Osteoblast (primary cell): ENCODE measurements at regions not wholly inside any gene's neighbourhood (a gene's known extent, or its start where the extent isn't known, plus 50 kb on each side); places are given as distances from the start of the nearest gene placed in this dataset.

Source experiments
- DNase-seq: peaks from one replicate; pipeline ENCODE4 v3.0.0; 2011; ENCODE audit warnings: low spot score, mixed read lengths; ENCODE audit not compliant: insufficient read length; ENCODE audit errors: missing footprints
- H2AFZ ChIP-seq: 2 replicates; pipeline ENCODE4 v1.6.0; 2011; ENCODE audit warnings: mild to moderate bottlenecking, low read length
- H3K27ac ChIP-seq: 2 replicates; pipeline ENCODE4 v1.5.1; 2011; ENCODE audit warnings: mild to moderate bottlenecking, low read depth, low read length, moderate library complexity
- H3K27me3 ChIP-seq: 2 replicates; pipeline ENCODE4 v1.6.0; 2012; ENCODE audit warnings: mild to moderate bottlenecking, control low read depth, inconsistent platforms, low read length, moderate library complexity; ENCODE audit not compliant: insufficient read depth
- H3K36me3 ChIP-seq: 2 replicates; pipeline ENCODE4 v1.5.1; 2011; ENCODE audit warnings: mild to moderate bottlenecking, low read length, control low read depth, moderate library complexity; ENCODE audit not compliant: insufficient read depth
- H3K4me1 ChIP-seq: 2 replicates; pipeline ENCODE4 v1.5.1; 2011; ENCODE audit warnings: mild to moderate bottlenecking, low read length, control low read depth, moderate library complexity; ENCODE audit not compliant: insufficient read depth
- H3K4me2 ChIP-seq: 2 replicates; pipeline ENCODE4 v1.6.0; 2011; ENCODE audit warnings: mild to moderate bottlenecking, low read length; ENCODE audit not compliant: insufficient read depth
- H3K4me3 ChIP-seq: fragments of 200-600 bp; sonication (generic); 3 replicates; pipeline ENCODE4 v1.5.1; 2012; ENCODE audit warnings: mild to moderate bottlenecking, low read length, inconsistent platforms; ENCODE audit not compliant: insufficient read depth
- H3K79me2 ChIP-seq: 2 replicates; pipeline ENCODE4 v1.6.0; 2012; ENCODE audit warnings: mild to moderate bottlenecking, low read length, control low read depth, inconsistent platforms; ENCODE audit not compliant: insufficient read depth
- H3K9me3 ChIP-seq: 2 replicates; pipeline ENCODE4 v1.5.1; 2011; ENCODE audit warnings: low read depth, low read length, control low read depth
- H4K20me1 ChIP-seq: 2 replicates; pipeline ENCODE4 v1.6.0; 2012; ENCODE audit warnings: mild to moderate bottlenecking, low read length, control low read depth; ENCODE audit not compliant: insufficient read depth
- CTCF ChIP-seq: IDR thresholded peaks from 2 replicates; pipeline ENCODE4 v1.5.1; 2011; ENCODE audit warnings: mild to moderate bottlenecking, low read depth, low read length, moderate library complexity; ENCODE audit errors: extremely low read depth

DNA sequence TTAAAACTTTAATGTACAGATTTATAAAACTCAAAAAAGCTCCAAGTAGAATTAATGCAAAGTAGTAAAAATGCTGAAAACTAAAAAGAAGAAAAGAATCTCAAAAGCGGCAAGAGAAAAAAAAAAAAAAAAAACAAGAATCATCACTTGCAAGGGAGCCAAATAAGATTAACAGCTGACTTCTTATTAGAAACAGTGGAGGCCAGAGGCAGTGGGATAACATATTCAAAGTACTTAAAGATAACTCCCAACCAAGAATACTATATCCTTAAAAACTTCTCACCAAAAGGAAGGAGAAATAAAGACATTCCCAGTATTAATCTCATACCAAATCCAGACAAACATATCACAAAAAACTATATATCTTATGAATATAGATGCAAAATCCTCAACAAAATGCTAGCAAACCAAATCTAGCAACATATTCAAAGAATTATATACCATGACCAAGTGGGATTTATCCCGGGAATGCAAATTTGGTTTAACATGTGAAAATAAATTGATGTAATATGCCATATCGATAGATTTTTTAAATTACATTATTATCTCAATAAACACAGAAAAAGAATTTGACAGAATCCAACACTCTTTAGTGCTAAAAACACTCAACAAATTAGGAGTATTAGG is 62.7 kb downstream of the CAMK2N1 start:
- Histone ChIP-seq H3K4me1 (peaks cover 12% of the 10 kb centered on the region), H3K27me3 (peaks cover 31% of the 10 kb centered on the region), H3K79me2 (no peaks in the 10 kb centered on the region), H3K9me3 (peaks cover 17% of the 10 kb centered on the region), H3K4me3 (no peak overlapping the region), H3K36me3 (no peaks in the 10 kb centered on the region), H3K27ac (no peak overlapping the region), H2AFZ (no peak overlapping the region), H4K20me1 (no peaks in the 10 kb centered on the region), H3K4me2 (no peak overlapping the region)
- no peak for DNase-seq
- TF ChIP-seq CTCF: no peak

DNA sequence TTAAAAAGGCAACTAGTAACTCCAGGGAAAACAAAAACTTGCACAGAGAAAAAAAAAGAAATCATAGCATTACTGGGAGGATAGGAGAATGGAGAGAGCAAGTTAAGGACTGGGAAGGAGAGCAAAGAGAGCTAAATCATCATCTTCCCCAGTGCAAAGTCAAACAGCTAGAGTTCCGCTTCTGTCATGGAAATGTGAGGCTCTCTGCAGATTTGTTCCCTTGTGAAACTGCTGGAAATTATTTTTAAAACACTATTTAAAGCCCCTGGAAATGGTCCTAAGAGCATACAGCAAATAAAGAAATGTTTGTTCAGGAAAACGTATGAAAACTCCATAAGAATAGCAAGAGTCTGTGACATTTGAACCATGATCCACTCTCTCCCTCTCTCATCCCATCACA is 64.6 kb downstream of the CAMK2N1 start:
- DNase-seq: no peak
- peaks cover 17% of the 10 kb centered on the region for H3K9me3 ChIP-seq
- no peaks in the 10 kb centered on the region for H3K79me2 ChIP-seq
- H3K27me3 ChIP-seq: peaks cover 31% of the 10 kb centered on the region
- TF ChIP-seq CTCF: no peak
- no peak overlapping the region for H3K4me3 ChIP-seq
- no peak overlapping the region for H3K27ac ChIP-seq
- H3K4me2 ChIP-seq: no peak overlapping the region
- H3K36me3 ChIP-seq: no peaks in the 10 kb centered on the region
- H4K20me1 ChIP-seq: no peaks in the 10 kb centered on the region
- no peak overlapping the region for H2AFZ ChIP-seq
- H3K4me1 ChIP-seq: peaks cover 1% of the 10 kb centered on the region

GRCh38 chr1:20417581-20417980 is 68.4 kb downstream of the CAMK2N1 start:
- Histone ChIP-seq H3K4me2 (no peak overlapping the region), H3K79me2 (no peaks in the 10 kb centered on the region), H2AFZ (no peak overlapping the region), H3K27me3 (peaks cover 31% of the 10 kb centered on the region), H3K4me1 (no peaks in the 10 kb centered on the region), H3K27ac (no peak overlapping the region), H3K9me3 (peaks cover 9% of the 10 kb centered on the region), H3K36me3 (no peaks in the 10 kb centered on the region), H4K20me1 (no peaks in the 10 kb centered on the region), H3K4me3 (no peak overlapping the region)
- DNase-seq: no peak
- no peak for TF ChIP-seq CTCF

DNA sequence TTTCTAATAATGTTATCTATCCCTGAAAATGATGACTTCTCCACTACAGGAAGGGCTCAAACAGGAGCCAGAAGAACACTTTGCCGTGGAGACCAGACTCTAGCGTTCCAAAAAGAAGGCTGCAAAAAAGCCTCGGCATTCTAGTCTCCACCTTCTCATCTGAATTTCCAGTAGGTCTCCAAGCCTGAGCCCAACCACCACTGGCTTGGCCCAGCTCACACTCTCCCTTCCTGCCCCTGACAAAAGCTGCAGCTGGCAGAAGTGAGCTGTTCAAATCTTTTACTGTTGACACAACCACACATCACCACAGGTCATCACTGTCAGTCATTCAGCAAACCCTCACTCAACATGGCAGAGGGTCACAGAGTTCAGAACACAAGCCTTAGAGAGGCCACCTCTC is 69.3 kb downstream of the CAMK2N1 start:
- no peak for TF ChIP-seq CTCF
- no peak overlapping the region for H3K27ac ChIP-seq
- H3K9me3 ChIP-seq: peaks cover 3% of the 10 kb centered on the region
- no peak for DNase-seq
- H4K20me1 ChIP-seq: no peaks in the 10 kb centered on the region
- H3K36me3 ChIP-seq: no peaks in the 10 kb centered on the region
- peaks cover 3% of the 10 kb centered on the region for H3K4me1 ChIP-seq
- H3K4me2 ChIP-seq: no peak overlapping the region
- H2AFZ ChIP-seq: no peak overlapping the region
- H3K4me3 ChIP-seq: no peak overlapping the region
- H3K27me3 ChIP-seq: peaks cover 27% of the 10 kb centered on the region
- no peaks in the 10 kb centered on the region for H3K79me2 ChIP-seq
